ENCODE measurements at regions not wholly inside any gene's neighbourhood (a gene's known extent, or its start where the extent isn't known, plus 50 kb on each side); places are given as distances from the start of the nearest gene placed in this dataset.
A peak's percentile ranks its signal among the peaks of the same experiment; 100 is the strongest.

- TF ChIP-seq PRDM15 (CRISPR knock-in tag; IDR thresholded peaks at IDR 0.05) (no peak), ZNF724P (CRISPR knock-in tag; IDR thresholded peaks at IDR 0.05; ENCODE audit: borderline replicate concordance) (no peak), ZNF335 (CRISPR knock-in tag; IDR thresholded peaks at IDR 0.05) (no peak), PPARG (CRISPR knock-in tag; conservative IDR thresholded peaks at IDR 0.05) (peak; percentile 95), ATF7 (IDR thresholded peaks at IDR 0.05) (peak; percentile 53), ATF7 (CRISPR knock-in tag; IDR thresholded peaks at IDR 0.05) (no peak), HOXA5 (CRISPR knock-in tag; IDR thresholded peaks at IDR 0.05) (no peak), POLR2A (IDR thresholded peaks at IDR 0.05; ENCODE audit: insufficient read depth in 1 of 2, low read depth in 2 of 2, low read length in 2 of 2) (no peak), GRHL1 (CRISPR knock-in tag; conservative IDR thresholded peaks at IDR 0.05) (no peak), ETS1 (CRISPR knock-in tag; IDR thresholded peaks at IDR 0.05) (no peak), NBN (conservative IDR thresholded peaks at IDR 0.05) (no peak), SIN3B (IDR thresholded peaks at IDR 0.05; ENCODE audit: low read length) (no peak), SIX4 (CRISPR knock-in tag; IDR thresholded peaks at IDR 0.05) (no peak), SYNCRIP (IDR thresholded peaks at IDR 0.05; ENCODE audit: insufficient read depth, low read depth, low read length) (no peak), ATF3 (CRISPR knock-in tag; IDR thresholded peaks at IDR 0.05) (peak; percentile 53; the same call in 1 of the 2 replicates), ADNP (CRISPR knock-in tag; IDR thresholded peaks at IDR 0.05) (no peak), ZBTB2 (CRISPR knock-in tag; IDR thresholded peaks at IDR 0.05; ENCODE audit: low read depth) (no peak), NR2C2 (CRISPR knock-in tag; IDR thresholded peaks at IDR 0.05; ENCODE audit: borderline replicate concordance) (peak; percentile 56), ZGPAT (CRISPR knock-in tag; IDR thresholded peaks at IDR 0.05) (peak; percentile 47; the same call in 1 of the 2 replicates), ZNF562 (CRISPR knock-in tag; IDR thresholded peaks at IDR 0.05; ENCODE audit: borderline replicate concordance) (no peak), CEBPG (CRISPR knock-in tag; IDR thresholded peaks at IDR 0.05) (peak; percentile 94), PHF5A (CRISPR knock-in tag; IDR thresholded peaks at IDR 0.05; ENCODE audit: low read depth, unreplicated experiment) (no peak)
These were observed 71.3 kb upstream of the ACSL1 start (continued) for GRCh38 chr4:184896868-184897715.

Measured in HepG2 (cell line).